Keratinocyte (primary cell): ENCODE measurements at regions not wholly inside any gene's neighbourhood (a gene's known extent, or its start where the extent isn't known, plus 50 kb on each side); places are given as distances from the start of the nearest gene placed in this dataset.

Source experiments
- DNase-seq: peaks from one replicate; pipeline ENCODE4 v3.0.0-alpha.2; 2011; ENCODE audit warnings: low read depth, missing footprints, low spot score
- FAIRE-seq: peaks from 2 replicates; lab custom pipeline; 2011; peaks lifted over from hg19 to GRCh38; lab: Jason Lieb, UNC
- H2AFZ ChIP-seq: 2 replicates; pipeline ENCODE4 v1.6.0; 2012; ENCODE audit warnings: low read length, control low read depth, inconsistent platforms; ENCODE audit not compliant: control insufficient read depth
- H3K27ac ChIP-seq: 2 replicates; pipeline ENCODE4 v1.5.1; 2011; ENCODE audit warnings: low read length; ENCODE audit not compliant: control insufficient read depth, insufficient read depth
- H3K27me3 ChIP-seq: 3 replicates; pipeline ENCODE4 v1.6.0; 2011; ENCODE audit warnings: low read length; ENCODE audit not compliant: control insufficient read depth, insufficient read depth; ENCODE audit errors: extremely low read depth
- H3K36me3 ChIP-seq, 2 experiments: 2 replicates in 1 of 2; 3 replicates in 1 of 2; pipeline ENCODE4 v1.5.1; 2011; ENCODE audit warnings: low read length in 2 of 2, mild to moderate bottlenecking in 1 of 2; ENCODE audit not compliant: control insufficient read depth in 2 of 2, insufficient read depth in 2 of 2; ENCODE audit errors: extremely low read depth in 1 of 2
- H3K4me1 ChIP-seq: 3 replicates; pipeline ENCODE4 v1.5.1; 2011; ENCODE audit warnings: low read length; ENCODE audit not compliant: control insufficient read depth, insufficient read depth; ENCODE audit errors: extremely low read depth
- H3K4me2 ChIP-seq: 3 replicates; pipeline ENCODE4 v1.6.0; 2011; ENCODE audit warnings: low read depth, low read length; ENCODE audit not compliant: control insufficient read depth, insufficient read depth; ENCODE audit errors: extremely low read depth
- H3K4me3 ChIP-seq, 3 experiments: fragments of 200-600 bp in 1 of 3; sonication (generic) in 1 of 3; 2 replicates in 2 of 3; 3 replicates in 1 of 3; pipeline ENCODE4 v1.5.1; 2011 to 2016; ENCODE audit warnings: low read length in 3 of 3, mild to moderate bottlenecking in 3 of 3, control low read depth in 2 of 3, inconsistent platforms in 1 of 3, low read depth in 1 of 3, mixed read lengths in 1 of 3, mixed run types in 1 of 3, moderate library complexity in 1 of 3; ENCODE audit not compliant: control insufficient read depth in 2 of 3, insufficient read depth in 2 of 3; ENCODE audit errors: extremely low read depth in 1 of 3
- H3K79me2 ChIP-seq: 2 replicates; pipeline ENCODE4 v1.6.0; 2012; ENCODE audit warnings: low read length; ENCODE audit not compliant: control insufficient read depth, insufficient read depth
- H3K9ac ChIP-seq: 3 replicates; pipeline ENCODE4 v1.6.0; 2011; ENCODE audit warnings: low read length; ENCODE audit not compliant: control insufficient read depth, insufficient read depth; ENCODE audit errors: extremely low read depth
- H3K9me1 ChIP-seq: 3 replicates; pipeline ENCODE4 v1.6.0; 2011; ENCODE audit warnings: low read length; ENCODE audit not compliant: control insufficient read depth, insufficient read depth; ENCODE audit errors: extremely low read depth
- H3K9me3 ChIP-seq: 2 replicates; pipeline ENCODE4 v1.5.1; 2012; ENCODE audit warnings: low read depth, low read length; ENCODE audit not compliant: control insufficient read depth
- H4K20me1 ChIP-seq: 3 replicates; pipeline ENCODE4 v1.6.0; 2011; ENCODE audit warnings: low read length; ENCODE audit not compliant: control insufficient read depth, insufficient read depth; ENCODE audit errors: extremely low read depth
- EZH2 ChIP-seq: IDR thresholded peaks from one replicate; pipeline ENCODE4 v1.6.1; 2012; ENCODE audit warnings: inconsistent platforms, mild to moderate bottlenecking, low read length, moderate library complexity
- dilution Hi-C: fragments of 300-500 bp; cut with MboI; formaldehyde crosslinking; loops from one replicate; pipeline ENCODE4 v1.7.0; 2020; ENCODE audit warnings: low sequenced_read_pairs; ENCODE audit not compliant: extremely low pct_ligation_motif_present
- TF ChIP-seq, protein P1 (sequence below), 3 experiments: IDR thresholded peaks in 1 of 3; conservative IDR thresholded peaks in 1 of 3; optimal IDR thresholded peaks in 1 of 3; 2 replicates in 2 of 3; 3 replicates in 1 of 3; pipeline versions ENCODE3 to v1.5.1; 2011; ENCODE audit warnings: low read length in 3 of 3, mild to moderate bottlenecking in 3 of 3, moderate library complexity in 2 of 3, control low read depth in 1 of 3, inconsistent platforms in 1 of 3; ENCODE audit not compliant: insufficient read depth in 2 of 3; ENCODE audit errors: extremely low read depth in 1 of 3

DNA sequence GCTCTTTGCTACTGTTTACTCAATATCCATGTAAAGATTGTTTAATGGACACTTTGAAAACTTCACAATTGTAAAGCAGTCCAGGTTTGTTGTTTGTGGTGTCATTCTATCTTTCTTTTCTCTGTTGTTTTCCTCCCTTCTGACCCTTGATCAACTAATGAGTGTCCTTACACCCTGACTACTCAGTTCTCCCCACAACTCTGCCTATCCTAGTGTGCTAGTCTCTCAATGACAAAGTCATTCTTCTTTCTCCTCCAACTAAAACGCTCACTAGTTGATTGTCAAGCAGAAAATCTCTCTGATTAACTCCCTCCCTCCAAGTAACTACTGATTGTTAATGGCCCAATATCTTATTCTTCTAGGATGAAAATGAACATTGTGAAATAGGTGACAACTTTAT is 148.5 kb upstream of the FBXO33 start:
- no peaks in the 10 kb centered on the region for H3K4me1 ChIP-seq
- H3K9ac ChIP-seq: no peak overlapping the region
- H3K9me3 ChIP-seq: no peaks in the 10 kb centered on the region
- no peaks in the 10 kb centered on the region for H3K36me3 ChIP-seq
- no peak overlapping the region for H3K4me3 ChIP-seq
- DNase-seq (no peak), FAIRE-seq (no peak)
- H3K79me2 ChIP-seq: no peaks in the 10 kb centered on the region
- TF ChIP-seq EZH2: no peak
- TF ChIP-seq, protein P1, sequence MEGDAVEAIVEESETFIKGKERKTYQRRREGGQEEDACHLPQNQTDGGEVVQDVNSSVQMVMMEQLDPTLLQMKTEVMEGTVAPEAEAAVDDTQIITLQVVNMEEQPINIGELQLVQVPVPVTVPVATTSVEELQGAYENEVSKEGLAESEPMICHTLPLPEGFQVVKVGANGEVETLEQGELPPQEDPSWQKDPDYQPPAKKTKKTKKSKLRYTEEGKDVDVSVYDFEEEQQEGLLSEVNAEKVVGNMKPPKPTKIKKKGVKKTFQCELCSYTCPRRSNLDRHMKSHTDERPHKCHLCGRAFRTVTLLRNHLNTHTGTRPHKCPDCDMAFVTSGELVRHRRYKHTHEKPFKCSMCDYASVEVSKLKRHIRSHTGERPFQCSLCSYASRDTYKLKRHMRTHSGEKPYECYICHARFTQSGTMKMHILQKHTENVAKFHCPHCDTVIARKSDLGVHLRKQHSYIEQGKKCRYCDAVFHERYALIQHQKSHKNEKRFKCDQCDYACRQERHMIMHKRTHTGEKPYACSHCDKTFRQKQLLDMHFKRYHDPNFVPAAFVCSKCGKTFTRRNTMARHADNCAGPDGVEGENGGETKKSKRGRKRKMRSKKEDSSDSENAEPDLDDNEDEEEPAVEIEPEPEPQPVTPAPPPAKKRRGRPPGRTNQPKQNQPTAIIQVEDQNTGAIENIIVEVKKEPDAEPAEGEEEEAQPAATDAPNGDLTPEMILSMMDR (optimal IDR thresholded peaks at IDR 0.05 in 1 of 3, IDR thresholded peaks at IDR 0.05 in 1 of 3, conservative IDR thresholded peaks at IDR 0.05 in 1 of 3; ENCODE audit: extremely low read depth in 1 of 3, insufficient read depth in 2 of 3, low read length in 3 of 3): no peak
- dilution Hi-C loops: no loop called here
- H3K9me1 ChIP-seq: no peaks in the 10 kb centered on the region
- H4K20me1 ChIP-seq: no peaks in the 10 kb centered on the region
- no peak overlapping the region for H3K4me2 ChIP-seq
- H3K27ac ChIP-seq: no peak overlapping the region
- no peaks in the 10 kb centered on the region for H3K27me3 ChIP-seq
- no peak overlapping the region for H2AFZ ChIP-seq

DNA sequence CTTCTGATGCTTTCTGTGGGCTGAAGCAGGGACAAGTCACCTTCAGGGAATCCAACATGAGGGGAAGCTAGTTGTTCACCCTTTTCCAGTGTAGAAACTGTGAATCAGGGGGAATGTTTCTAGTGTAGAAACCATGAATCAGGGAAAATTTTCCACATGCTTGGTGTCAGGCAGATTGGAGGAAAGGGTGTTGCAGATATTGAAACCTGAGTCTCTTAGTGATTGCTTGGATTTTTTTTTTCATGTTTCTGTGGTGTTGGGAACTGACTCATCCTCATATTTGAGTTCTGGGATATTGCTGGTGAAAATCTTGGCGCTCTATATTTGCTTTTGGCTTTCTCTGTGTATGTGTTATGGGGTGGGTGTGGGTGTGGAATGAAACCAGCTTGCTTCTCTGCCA is 144.5 kb upstream of the FBXO33 start:
- H3K27me3 ChIP-seq: no peaks in the 10 kb centered on the region
- H3K4me1 ChIP-seq: no peaks in the 10 kb centered on the region
- H4K20me1 ChIP-seq: no peaks in the 10 kb centered on the region
- no peak overlapping the region for H3K9ac ChIP-seq
- H3K79me2 ChIP-seq: no peaks in the 10 kb centered on the region
- DNase-seq: no peak
- H3K27ac ChIP-seq: no peak overlapping the region
- TF ChIP-seq, protein P1 (optimal IDR thresholded peaks at IDR 0.05 in 1 of 3, IDR thresholded peaks at IDR 0.05 in 1 of 3, conservative IDR thresholded peaks at IDR 0.05 in 1 of 3; ENCODE audit: extremely low read depth in 1 of 3, insufficient read depth in 2 of 3, low read length in 3 of 3): no peak
- TF ChIP-seq EZH2: no peak
- no peak for FAIRE-seq
- H3K9me3 ChIP-seq: no peaks in the 10 kb centered on the region
- dilution Hi-C loops: no loop called here
- H3K4me2 ChIP-seq: no peak overlapping the region
- no peak overlapping the region for H3K4me3 ChIP-seq
- no peak overlapping the region for H2AFZ ChIP-seq
- no peaks in the 10 kb centered on the region for H3K9me1 ChIP-seq
- H3K36me3 ChIP-seq: no peaks in the 10 kb centered on the region
